GF-D8 (cell line): ENCODE measurements at regions not wholly inside any gene's neighbourhood (a gene's known extent, or its start where the extent isn't known, plus 50 kb on each side); places are given as distances from the start of the nearest gene placed in this dataset.
"Not testable (repeated sequence)": the region's sequence is repeated elsewhere in the genome, so short reads cannot be mapped to it uniquely, and the experiment has no call there.

Experiments
- DNase-seq: peaks from one replicate; lab custom pipeline; 2025; lab: John Stamatoyannopoulos, UW

DNA sequence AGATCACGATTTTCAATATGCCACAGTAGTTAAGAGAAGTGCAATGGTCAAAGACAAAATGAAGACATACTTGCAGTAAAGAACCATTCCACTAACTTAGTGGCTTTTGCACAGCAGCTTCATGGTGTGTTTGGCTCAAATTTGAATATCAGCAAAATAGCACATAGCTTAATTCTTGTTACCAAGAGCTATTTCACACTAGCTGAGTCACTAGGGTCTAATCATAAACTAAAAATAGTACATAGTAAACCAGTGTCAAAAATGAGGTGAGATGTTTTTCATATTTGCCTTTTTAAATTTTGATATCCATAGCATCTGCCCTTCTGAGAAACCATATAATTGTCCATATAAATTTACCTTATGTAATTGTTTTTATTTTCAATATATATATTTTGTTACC, 325.0 kb upstream of the LUZP2 start:
- no peak for DNase-seq

DNA sequence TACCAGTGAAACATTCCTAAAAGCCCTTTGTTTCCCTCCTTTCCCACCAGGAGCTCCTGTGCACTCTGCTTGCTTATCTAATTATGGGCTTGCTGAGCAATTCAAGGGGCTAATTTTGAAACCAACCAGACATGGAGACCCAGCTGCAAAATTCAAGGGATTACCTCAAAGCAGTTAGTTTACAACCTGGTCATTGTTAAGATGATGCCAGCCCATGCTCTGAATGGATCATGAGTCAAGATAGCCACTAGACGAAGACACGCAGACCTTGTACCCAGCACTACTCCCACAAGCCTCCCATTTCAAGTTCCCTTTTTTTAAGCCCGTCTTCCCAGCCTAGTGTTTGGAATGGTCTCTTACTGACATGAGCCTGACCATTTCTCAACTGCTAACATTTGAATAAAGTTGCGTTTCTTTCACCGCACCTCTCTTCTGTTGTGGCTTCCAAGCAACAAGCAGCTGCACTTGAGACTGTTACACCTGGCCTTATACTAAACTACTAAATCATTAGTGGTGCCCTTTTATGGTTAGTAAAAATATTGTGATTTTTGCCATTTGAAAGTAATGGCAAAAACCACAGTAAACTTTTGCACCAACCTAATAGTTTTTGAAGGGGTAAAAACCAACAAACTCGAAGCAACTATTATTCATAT, 315.3 kb upstream of the LUZP2 start:
- DNase-seq, result no peak

DNA sequence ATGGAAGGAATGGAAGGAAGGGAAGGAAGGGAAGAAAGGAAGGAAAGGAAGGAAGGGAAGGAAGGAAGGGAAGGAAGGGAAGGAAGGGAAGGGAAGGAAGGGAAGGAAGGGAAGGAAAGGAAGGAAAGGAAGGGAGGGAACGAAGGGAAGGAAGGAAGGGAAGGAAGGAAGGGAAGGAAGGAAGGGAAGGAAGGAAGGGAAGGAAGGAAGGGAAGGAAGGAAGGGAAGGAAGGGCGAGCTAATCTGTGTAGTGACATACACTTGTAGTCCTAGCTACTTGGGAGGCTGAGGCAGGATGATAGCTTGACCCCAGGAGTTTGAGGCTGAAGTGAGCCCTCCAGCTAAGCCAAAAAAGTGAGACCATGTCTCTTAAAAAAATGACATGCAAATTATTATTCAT, 311.3 kb upstream of the LUZP2 start:
- DNase-seq, result not testable (repeated sequence)

DNA sequence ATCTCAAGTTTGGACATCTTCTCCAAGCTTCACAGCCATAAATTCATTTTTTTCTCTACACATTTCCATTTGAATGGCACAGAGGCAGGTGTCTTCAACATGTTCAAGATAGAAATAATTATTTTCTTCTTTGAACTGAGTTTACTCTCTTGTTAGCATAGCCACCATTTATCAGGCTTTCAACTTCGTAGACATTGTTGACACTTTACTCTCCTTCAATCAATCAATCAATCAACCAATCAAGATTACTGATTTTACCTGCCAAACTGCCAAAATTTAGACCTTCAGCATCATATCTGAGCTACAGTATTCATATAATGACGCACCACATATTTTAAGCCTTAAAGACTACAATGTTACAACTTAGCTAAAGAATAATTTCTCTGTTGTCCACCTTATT, 300.1 kb upstream of the LUZP2 start:
- DNase-seq, result no peak

DNA sequence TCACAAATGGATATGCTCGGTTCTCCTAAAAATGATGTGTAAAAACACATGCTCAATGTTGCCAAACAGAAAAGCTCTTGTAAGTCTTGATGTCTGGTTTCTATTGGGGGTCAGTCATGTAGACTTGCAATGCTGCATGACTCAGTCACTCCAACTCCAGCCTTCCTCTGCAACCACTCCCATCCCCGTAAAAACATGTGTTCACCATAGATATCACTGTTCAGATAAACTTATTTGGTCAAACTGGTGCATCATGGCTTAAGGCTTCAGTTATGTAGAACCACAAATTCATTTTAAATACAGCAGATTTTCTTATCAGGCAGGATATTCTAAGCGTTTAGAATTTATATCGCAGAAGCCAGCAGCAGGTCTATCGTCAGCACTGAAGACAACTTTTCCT, 298.4 kb upstream of the LUZP2 start:
- DNase-seq, result no peak

DNA sequence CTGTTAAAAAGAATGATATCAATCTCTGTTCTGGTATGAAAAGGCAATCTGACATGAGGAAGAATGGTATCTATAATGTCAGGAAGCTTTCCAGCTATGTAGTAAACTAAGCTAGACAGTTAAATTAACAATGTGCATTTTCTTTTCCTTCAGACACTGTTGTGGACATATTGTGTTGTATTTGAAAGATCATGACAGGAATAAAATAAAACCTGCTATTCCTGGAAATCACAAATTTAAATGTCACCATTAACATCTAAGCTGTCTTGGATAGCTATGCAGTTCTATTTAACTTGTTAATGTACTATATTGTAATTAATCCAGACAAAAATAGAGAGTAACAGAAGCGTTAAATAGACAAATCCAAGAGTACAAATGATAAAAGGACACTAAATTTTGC, 297.4 kb upstream of the LUZP2 start:
- DNase-seq, result no peak

DNA sequence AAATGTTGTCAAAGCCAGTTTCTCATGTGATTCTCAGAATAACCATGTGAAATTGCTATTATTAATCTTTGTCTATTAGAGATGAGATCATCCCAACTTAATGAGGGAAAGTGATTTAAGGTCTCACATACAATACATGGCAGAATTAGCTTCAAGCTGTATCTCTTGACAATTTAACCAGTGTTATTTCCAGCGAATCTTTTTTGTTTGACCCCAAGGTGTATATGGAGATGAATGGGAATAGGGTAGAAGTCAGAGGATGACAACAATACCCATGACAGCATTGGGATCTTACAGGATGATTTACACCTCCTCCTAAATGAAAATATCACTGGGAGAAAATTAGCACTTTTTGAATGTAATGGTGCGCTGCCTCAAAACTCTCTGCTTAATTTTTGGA, 290.8 kb upstream of the LUZP2 start:
- no peak for DNase-seq

DNA sequence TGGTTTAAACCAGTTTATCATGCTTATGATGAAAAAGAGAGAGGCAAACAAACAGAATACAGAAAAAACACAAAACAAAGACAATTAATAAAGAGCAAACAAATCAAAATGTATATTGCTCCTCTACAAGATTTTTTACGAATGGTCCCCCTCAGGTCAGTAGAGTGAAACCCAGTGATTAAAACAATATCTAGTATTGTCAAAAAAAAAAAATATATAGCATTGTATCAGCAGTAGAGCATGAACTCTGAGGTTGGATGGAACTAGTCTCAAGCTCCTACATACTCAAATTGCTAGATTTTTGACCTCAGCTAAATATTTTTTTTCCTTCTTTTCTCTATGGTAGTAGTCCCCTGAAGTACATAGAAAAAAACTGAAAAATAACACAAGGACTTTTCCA, 290.3 kb upstream of the LUZP2 start:
- no peak for DNase-seq

DNA sequence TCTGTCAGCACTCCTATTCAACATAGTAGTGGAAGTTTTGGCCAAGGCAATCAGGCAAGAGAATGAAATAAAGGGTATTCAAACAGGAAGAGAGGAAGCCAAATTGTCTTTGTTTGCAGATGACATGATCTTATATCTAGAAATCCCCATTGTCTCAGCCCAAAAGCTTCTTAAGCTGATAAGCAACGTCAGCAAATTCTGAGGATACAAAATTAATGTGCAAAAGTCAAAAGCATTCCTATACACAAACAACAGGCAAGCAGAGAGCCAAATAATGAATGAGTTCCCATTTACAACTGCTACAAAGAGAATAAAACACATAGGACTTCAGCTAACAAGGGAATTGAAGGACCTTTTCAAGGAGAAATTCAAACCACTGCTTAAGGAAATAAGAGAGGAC, 280.4 kb upstream of the LUZP2 start:
- DNase-seq, result no peak

DNA sequence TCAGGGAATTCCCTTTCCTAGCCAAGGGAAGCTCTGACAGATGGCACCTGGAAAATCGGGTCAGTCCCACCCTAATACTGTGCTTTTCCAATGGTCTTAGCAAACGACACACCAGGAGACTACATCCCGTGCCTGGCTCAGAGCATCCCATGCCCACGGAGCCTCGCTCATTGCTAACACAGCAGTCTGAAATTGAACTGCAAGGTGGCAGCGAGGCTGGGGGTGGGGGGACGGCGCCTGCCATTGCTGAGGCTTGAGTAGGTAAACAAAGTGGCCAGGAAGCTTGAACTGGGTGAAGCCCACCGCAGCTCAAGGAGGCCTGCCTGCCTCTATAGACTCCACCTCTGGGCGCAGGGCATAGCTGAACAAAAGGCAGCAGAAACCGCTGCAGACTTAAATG, 279.5 kb upstream of the LUZP2 start:
- DNase-seq, result not testable (repeated sequence)

DNA sequence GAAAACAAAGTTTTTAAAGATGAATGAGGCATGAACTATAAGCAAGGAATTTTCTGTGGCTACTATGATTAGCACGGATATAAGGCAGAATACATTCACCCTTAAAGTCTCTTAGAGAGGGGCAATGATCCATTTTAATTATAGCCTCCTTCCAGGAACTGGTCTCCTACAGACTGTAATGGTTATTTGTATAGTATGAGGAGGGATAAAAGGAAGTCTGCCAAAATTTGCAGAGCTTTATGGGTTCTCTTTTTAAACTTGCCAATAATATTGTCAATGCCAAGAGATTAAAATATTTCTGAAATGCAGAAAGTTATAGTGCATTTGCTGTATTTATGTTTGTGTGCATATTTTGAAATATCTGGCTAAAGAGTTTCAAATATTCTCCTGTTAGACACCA, 271.4 kb upstream of the LUZP2 start:
- DNase-seq, result no peak

DNA sequence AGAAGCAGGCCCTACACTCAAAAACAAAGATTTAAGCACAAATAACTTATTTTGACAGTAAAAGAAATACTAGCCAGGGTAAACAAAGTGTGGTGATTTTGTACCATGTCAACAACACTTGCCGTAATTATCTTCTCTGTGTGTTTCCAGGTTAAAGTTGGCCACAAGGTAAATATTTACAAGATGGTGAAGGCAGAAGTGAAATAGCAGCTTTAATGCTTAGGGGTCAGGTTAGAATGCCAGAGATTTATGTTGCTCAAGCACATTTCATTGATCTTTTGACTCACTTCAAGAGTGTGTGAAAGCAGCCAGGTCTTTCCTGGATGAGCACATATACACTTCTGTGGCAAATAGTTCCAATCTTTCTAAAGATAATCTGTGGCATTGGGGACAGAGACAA, 270.2 kb upstream of the LUZP2 start:
- DNase-seq, result no peak

DNA sequence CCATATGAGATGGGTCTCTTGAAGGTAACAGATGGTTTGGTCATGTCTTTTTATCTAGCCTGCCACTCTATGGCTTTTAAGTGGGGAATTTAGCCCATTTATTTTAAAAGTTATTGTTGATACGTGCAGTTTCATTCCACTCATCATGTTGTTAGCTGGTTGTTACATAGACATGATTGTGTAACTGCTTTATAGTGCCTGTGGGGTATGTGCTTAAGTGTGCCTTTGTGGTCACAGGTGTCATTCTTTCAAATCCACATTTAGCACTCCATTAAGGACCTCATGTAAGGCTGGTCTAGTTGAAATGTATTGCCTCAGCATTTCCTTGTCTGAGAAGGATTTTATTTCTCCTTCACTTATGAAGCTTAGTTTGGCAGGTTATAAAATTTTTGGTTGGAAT, 263.8 kb upstream of the LUZP2 start:
- DNase-seq, result no peak

DNA sequence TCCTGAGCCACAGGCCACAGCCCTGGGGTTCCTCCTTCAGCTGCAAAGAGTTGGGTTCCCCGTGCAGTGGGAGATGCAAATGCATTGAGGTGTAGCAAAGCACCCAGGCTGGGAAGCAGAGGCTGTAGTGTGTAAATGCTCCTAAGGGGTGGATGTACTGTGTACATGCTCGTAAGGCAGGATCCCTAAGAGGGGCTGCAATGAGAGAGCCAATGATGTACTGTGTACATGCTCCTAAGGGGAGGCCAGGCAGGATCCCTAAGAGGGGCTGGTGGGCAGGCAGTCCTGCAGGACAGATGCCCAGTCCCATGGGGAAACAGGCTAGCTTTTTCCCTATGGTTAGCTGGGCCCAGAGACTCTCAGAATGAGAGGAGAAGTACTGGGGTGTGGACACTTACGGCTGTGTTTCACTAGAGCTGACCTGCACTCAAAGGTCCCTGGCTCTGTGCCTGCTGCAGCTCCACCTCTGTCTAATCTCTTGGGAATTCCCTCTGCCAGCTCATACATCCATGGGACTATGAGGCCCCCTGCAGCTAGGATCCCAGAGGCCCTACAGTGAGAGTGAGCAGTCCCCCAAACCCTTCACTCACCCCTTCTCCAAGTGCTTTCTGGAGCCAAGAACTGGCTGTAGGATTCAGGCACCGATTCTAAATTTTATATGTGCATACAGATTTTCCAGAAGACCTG, 261.9 kb upstream of the LUZP2 start:
- DNase-seq, result no peak

DNA sequence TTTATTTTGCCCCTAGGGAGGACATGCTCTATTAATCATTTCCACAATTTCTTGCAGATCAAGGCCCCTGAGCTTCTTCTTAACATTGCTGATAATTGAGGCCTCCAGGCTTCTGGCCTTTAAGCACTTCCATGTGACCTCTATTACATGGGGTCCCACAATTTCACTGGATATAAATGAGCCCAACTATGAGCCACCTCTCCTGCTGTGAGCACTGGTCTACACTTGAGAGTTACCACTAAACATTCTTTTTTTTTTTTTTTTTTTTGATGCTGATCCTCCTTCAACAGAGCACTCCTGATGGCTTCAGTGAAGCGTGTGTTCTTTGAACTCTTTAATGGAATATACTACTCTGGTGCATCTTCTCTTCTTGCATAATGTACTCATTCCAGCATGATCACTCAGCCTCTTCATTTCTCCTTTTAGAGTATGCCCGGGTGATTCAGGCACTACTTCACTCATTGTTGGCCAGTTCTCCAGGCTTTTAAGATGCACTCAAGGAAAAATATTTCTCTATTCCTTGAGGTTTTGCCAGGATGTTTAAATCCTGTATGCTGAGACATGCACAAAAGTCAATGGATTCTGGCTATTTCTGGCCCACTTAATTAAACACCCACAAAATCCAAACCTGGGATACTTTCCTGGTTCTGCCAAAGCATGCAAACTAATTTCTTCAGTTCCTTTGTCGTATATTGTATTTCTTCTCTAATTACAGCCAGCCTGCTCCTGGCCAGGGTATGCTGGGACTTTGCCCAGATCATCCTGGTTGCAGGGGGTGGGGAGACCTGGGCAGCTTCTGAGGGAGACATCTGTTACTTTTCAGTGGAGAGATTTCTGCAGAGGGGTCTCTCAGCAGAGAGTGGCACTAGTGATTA, 257.8 kb upstream of the LUZP2 start:
- DNase-seq, result no peak

DNA sequence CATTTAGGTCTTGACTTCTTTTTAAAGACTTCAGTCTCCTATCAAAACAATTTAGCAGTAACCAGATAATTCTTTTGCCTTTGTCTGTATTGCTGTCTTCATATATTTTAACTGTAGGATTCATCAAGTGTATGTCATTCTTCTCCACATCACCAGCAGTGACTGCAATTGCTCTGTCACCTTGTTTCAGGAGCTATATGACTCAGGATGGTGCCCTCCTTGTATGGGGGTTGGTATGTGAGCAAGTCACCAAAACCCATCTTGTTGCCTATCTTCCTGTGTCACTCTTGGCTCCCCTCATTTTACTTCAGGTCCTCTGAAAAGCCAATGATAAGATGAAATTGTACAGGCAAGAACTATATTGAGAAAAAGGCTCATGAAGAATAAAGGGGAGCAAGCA, 256.9 kb upstream of the LUZP2 start:
- no peak for DNase-seq

DNA sequence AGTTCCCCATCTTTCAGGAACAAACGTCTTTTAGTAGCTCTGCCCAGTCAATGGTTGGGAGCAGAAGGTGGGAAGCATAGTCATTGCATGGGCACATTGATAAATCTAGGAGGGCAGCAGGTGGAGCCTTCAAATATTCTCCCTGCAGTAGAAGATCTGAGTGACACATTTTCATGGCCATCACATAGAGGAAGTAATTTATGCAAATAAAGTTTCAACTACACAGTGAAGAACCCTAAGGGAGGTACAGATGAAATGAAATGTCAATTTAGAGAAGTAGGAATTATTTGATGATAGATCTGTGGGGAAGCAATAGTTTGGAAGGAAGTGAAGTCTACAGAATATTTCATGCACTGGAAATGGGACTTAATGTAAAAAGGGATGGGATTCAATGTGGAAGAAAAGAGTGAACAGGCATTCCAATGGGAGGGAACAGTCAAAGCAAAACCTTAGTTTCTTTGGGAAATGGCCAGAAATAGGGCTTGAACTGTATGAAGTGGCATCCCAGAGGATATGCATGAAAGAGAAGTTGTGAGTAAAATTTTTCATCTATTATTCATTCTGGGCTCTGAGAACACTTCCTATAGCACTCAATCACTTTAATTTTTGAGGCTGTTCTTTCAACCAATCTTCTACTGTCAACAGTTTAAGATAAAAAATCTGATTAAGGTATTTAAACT, 256.2 kb upstream of the LUZP2 start:
- no peak for DNase-seq

DNA sequence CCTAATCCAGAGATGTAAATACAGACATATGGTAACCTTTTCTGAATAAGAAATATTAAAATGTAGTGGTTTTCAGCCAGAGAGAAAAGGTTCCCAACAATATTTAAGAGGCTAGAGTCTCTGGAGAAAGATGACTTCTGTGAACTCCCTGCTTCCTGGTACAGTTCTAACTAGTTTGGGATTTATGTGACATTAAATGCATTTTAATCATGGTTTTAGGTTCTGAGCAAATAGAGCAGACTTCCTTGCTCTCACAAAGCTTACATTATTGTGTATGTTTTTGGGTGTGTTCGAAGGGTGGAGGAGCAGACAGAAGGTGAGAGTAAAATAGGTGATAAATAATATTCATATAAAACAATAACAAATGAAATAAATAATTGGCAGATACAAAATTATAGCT, 250.1 kb upstream of the LUZP2 start:
- no peak for DNase-seq

DNA sequence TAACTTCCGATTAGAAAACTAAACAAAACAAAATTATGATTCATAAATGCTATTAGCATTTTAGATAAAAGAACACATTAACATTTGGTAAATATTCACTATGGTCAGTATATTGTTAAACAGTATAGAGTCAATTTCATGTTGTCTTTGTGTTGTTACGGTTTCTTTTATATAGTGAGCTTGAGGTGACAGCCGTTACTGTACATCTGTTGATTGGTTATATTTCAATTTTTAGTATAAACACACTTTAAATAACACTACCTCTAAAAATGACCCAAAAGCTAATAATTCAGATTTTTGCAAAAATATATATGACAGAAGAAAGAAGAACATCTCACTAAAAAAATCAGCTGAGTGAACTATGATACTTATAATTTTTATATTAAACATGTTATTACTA, 249.0 kb upstream of the LUZP2 start:
- DNase-seq, result no peak

DNA sequence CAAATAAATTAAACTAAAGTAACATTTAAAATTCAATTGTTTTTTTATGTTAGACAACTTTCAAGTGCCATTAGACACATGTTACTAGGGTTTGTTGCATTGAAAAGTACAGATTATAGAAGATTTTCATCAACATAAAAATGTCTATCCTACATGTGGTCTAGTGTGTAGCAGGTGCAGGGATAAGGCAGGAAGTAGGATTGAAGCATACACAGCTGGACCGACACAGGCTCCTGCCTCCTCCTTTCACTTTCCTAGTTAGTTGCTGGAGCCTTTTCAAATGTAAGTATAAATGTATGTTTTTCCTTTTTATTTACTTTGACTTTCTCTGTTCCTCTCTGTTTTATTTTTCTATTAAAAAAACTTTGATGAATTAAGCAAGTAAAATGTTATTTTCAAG, 246.9 kb upstream of the LUZP2 start:
- DNase-seq, result no peak

DNA sequence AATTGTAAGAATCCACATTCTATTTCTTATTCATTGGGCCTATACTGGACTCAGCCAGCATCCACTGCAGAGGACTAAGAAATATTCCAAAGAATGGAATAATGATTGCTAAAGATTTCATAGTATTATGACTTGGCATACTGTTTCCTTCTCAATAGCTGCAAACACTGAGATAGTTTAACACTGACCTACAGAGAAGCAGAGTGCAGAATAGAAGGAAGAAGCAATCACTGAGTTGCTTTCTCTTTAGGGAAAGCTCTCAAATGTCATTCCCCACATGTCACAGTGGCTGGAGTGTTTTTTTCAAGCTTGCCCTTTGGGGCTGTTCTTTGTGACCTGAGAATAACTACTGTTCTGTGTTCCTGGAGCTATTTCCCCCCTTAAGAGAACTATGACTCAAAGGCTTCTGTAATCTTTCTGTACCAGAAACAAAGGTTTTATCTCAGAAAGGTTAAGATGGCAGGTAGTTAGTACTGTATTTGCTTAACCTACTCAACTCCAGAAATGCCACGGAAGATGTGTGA, 243.6 kb upstream of the LUZP2 start:
- DNase-seq, result no peak

DNA sequence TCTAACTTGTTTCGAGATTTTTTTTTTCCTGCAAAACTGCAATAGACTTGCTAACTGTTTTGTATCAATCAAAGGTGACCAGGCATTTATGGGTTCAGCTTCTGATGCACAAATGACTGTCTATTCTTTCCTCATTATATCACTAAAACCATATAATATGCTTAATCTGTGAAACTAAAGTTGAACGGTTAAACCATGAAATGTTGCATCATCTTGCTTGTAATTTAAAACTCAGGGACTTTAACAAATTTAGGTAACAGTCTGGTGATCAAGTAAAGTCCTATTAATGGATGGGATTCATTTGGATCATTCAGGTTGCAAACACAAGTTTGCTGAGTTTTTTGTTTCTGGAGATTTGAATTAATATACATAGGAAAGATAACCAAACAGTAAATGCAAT, 232.0 kb upstream of the LUZP2 start:
- no peak for DNase-seq
